ACC112 (cell line): ENCODE measurements at regions not wholly inside any gene's neighbourhood (a gene's known extent, or its start where the extent isn't known, plus 50 kb on each side); places are given as distances from the start of the nearest gene placed in this dataset.

Experiments
- H2AFZ ChIP-seq: fragments of 200-600 bp; sonication (generic); one replicate; pipeline ENCODE4 v1.6.0; 2017; ENCODE audit warnings: antibody characterized with exemption, low read length; ENCODE audit not compliant: unreplicated experiment
- H3K27ac ChIP-seq: fragments of 200-600 bp; sonication (generic); 2 replicates; pipeline ENCODE4 v1.5.1; 2014; ENCODE audit warnings: low read depth, mild to moderate bottlenecking, antibody characterized with exemption, low read length, moderate library complexity
- H3K27me3 ChIP-seq: fragments of 200-600 bp; sonication (generic); 2 replicates; pipeline ENCODE4 v1.6.1; 2014; ENCODE audit warnings: mild to moderate bottlenecking, antibody characterized with exemption, low read length, moderate library complexity, mixed read lengths; ENCODE audit not compliant: insufficient read depth
- H3K36me3 ChIP-seq: fragments of 200-600 bp; sonication (generic); 2 replicates; pipeline ENCODE4 v1.6.1; 2016; ENCODE audit warnings: mild to moderate bottlenecking, antibody characterized with exemption, low read length, moderate library complexity, mixed read lengths; ENCODE audit not compliant: insufficient read depth
- H3K4me1 ChIP-seq: fragments of 200-600 bp; sonication (generic); one replicate; pipeline ENCODE4 v1.6.1; 2016; ENCODE audit warnings: low read length, mixed read lengths; ENCODE audit not compliant: insufficient read depth, unreplicated experiment, control insufficient read depth
- H3K4me3 ChIP-seq: fragments of 200-600 bp; sonication (generic); 2 replicates; pipeline ENCODE4 v1.5.1; 2014; ENCODE audit warnings: mild to moderate bottlenecking, low read depth, low read length
- H3K79me2 ChIP-seq: fragments of 200-600 bp; sonication (generic); one replicate; pipeline ENCODE4 v1.6.0; 2016; ENCODE audit warnings: low read length; ENCODE audit not compliant: control insufficient read depth, unreplicated experiment, insufficient read depth

GRCh38 chr6:138593909-138594757, 94.8 kb upstream of the NHSL1 start:
- peak overlapping the region; percentile 55 for H3K4me3 ChIP-seq
- peaks cover 37% of the 10 kb centered on the region for H3K4me1 ChIP-seq
- H3K36me3 ChIP-seq, result no peaks in the 10 kb centered on the region
- H2AFZ ChIP-seq, result peak overlapping the region; percentile 16
- H3K27me3 ChIP-seq, result no peaks in the 10 kb centered on the region
- H3K79me2 ChIP-seq, result peaks cover 16% of the 10 kb centered on the region
- peak overlapping the region; percentile 98 for H3K27ac ChIP-seq

GRCh38 chr6:138594758-138595140, 95.5 kb upstream of the NHSL1 start:
- H2AFZ ChIP-seq, result no peak overlapping the region
- H3K27ac ChIP-seq, result peak overlapping the region; percentile 98
- H3K4me1 ChIP-seq, result peaks cover 37% of the 10 kb centered on the region
- no peak overlapping the region for H3K4me3 ChIP-seq
- no peaks in the 10 kb centered on the region for H3K27me3 ChIP-seq
- H3K79me2 ChIP-seq, result peaks cover 21% of the 10 kb centered on the region
- H3K36me3 ChIP-seq, result no peaks in the 10 kb centered on the region

GRCh38 chr6:138596126-138596525, 96.8 kb upstream of the NHSL1 start:
- Histone ChIP-seq H3K4me1 (peaks cover 44% of the 10 kb centered on the region), H3K36me3 (no peaks in the 10 kb centered on the region), H3K27ac (peak overlapping the region; percentile 98), H3K79me2 (peaks cover 22% of the 10 kb centered on the region), H3K4me3 (no peak overlapping the region), H3K27me3 (no peaks in the 10 kb centered on the region), H2AFZ (no peak overlapping the region)

GRCh38 chr6:138596591-138596990, 97.3 kb upstream of the NHSL1 start:
- Histone ChIP-seq H3K27ac (peak overlapping the region; percentile 98), H3K36me3 (no peaks in the 10 kb centered on the region), H3K4me3 (no peak overlapping the region)

GRCh38 chr6:138597336-138597735, 98.0 kb upstream of the NHSL1 start:
- H3K4me3 ChIP-seq, result no peak overlapping the region
- peak overlapping the region; percentile 98 for H3K27ac ChIP-seq
- H3K27me3 ChIP-seq, result no peaks in the 10 kb centered on the region
- H2AFZ ChIP-seq, result no peak overlapping the region
- H3K36me3 ChIP-seq, result no peaks in the 10 kb centered on the region
- peaks cover 43% of the 10 kb centered on the region for H3K4me1 ChIP-seq
- peaks cover 12% of the 10 kb centered on the region for H3K79me2 ChIP-seq

More at GRCh38 chr6:138596591-138596990, 97.3 kb upstream of the NHSL1 start:
- H3K27me3 ChIP-seq, result no peaks in the 10 kb centered on the region
- peaks cover 19% of the 10 kb centered on the region for H3K79me2 ChIP-seq
- H3K4me1 ChIP-seq, result peaks cover 46% of the 10 kb centered on the region
- H2AFZ ChIP-seq, result no peak overlapping the region

- Histone ChIP-seq H3K79me2 (peaks cover 12% of the 10 kb centered on the region), H2AFZ (no peak overlapping the region), H3K4me1 (peaks cover 34% of the 10 kb centered on the region), H3K4me3 (no peak overlapping the region), H3K27me3 (no peaks in the 10 kb centered on the region), H3K36me3 (no peaks in the 10 kb centered on the region), H3K27ac (no peak overlapping the region)
These were observed 99.4 kb upstream of the NHSL1 start for GRCh38 chr6:138598562-138599173.

GRCh38 chr6:138600261-138600660, 101.0 kb upstream of the NHSL1 start:
- Histone ChIP-seq H3K4me1 (peaks cover 18% of the 10 kb centered on the region), H3K27ac (peak overlapping the region; percentile 96)

GRCh38 chr6:138600726-138601125, 101.4 kb upstream of the NHSL1 start:
- peak overlapping the region; percentile 30; the same call in 1 of the 2 replicates for H3K4me3 ChIP-seq
- peaks cover 18% of the 10 kb centered on the region for H3K4me1 ChIP-seq
- peaks cover 12% of the 10 kb centered on the region for H3K79me2 ChIP-seq
- H3K27me3 ChIP-seq, result no peaks in the 10 kb centered on the region
- no peak overlapping the region for H2AFZ ChIP-seq
- no peaks in the 10 kb centered on the region for H3K36me3 ChIP-seq
- H3K27ac ChIP-seq, result peak overlapping the region; percentile 96

More at GRCh38 chr6:138600261-138600660, 101.0 kb upstream of the NHSL1 start:
- H3K4me3 ChIP-seq, result no peak overlapping the region
- H3K79me2 ChIP-seq, result peaks cover 12% of the 10 kb centered on the region
- no peak overlapping the region for H2AFZ ChIP-seq
- no peaks in the 10 kb centered on the region for H3K27me3 ChIP-seq
- no peaks in the 10 kb centered on the region for H3K36me3 ChIP-seq

- Histone ChIP-seq H3K4me3 (peak overlapping the region; percentile 30; the same call in 1 of the 2 replicates), H3K4me1 (peaks cover 18% of the 10 kb centered on the region), H3K27ac (peak overlapping the region; percentile 96), H3K27me3 (no peaks in the 10 kb centered on the region), H3K79me2 (peaks cover 9% of the 10 kb centered on the region), H2AFZ (no peak overlapping the region), H3K36me3 (no peaks in the 10 kb centered on the region)
These were observed 101.8 kb upstream of the NHSL1 start for GRCh38 chr6:138601128-138601527.

- H3K27me3 ChIP-seq, result no peaks in the 10 kb centered on the region
- H3K79me2 ChIP-seq, result no peaks in the 10 kb centered on the region
- no peak overlapping the region for H3K27ac ChIP-seq
- peaks cover 10% of the 10 kb centered on the region for H3K4me1 ChIP-seq
- H3K36me3 ChIP-seq, result no peaks in the 10 kb centered on the region
- no peak overlapping the region for H3K4me3 ChIP-seq
- H2AFZ ChIP-seq, result no peak overlapping the region
These were observed 106.7 kb upstream of the NHSL1 start for GRCh38 chr6:138605958-138606357.
